GM12878 (cell line): ENCODE measurements at regions not wholly inside any gene's neighbourhood (a gene's known extent, or its start where the extent isn't known, plus 50 kb on each side); places are given as distances from the start of the nearest gene placed in this dataset.

Experiments
- ATAC-seq: fragments of 200-7000 bp; cut with Tn5 transposase; 3 replicates; pipeline ENCODE4 v1.9.1; 2020; ENCODE audit warnings: mild to moderate bottlenecking, moderate library complexity
- BruUV-seq: library from RNA; stranded (reverse); fragments of 400-500 nt; replicated peaks from 2 replicates; lab custom pipeline; 2021; lab: Mats Ljungman, UMichigan
- CTCF ChIA-PET: fragments of 300-600 bp; sonication (Branson Sonifier 250); formaldehyde crosslinking; extraction: SDS; loops from one replicate; lab custom pipeline; 2021; ENCODE audit warnings: inconsistent platforms; lab: Yijun Ruan, JAX
- POLR2A ChIA-PET: fragments of 350-600 bp; formaldehyde crosslinking; extraction: SDS; loops from one replicate; lab custom pipeline; 2021; ENCODE audit warnings: inconsistent platforms; lab: Charles Lee
- RAD21 ChIA-PET: fragments of 300-600 bp; sonication (Branson Sonifier 250); formaldehyde crosslinking; loops from one replicate; lab custom pipeline; 2023; ENCODE audit warnings: antibody characterized with exemption; ENCODE audit not compliant: unreplicated experiment; lab: Charles Lee
- SMC1A ChIA-PET: fragments of 300-600 bp; sonication (Branson Sonifier 250); formaldehyde crosslinking; loops from one replicate; lab custom pipeline; 2023; ENCODE audit not compliant: unreplicated experiment, uncharacterized antibody; lab: Charles Lee
- DNase-seq: peaks from one replicate; pipeline ENCODE4 v3.0.0-alpha.2; 2011; ENCODE audit warnings: low read depth, low spot score
- FAIRE-seq: peaks from 3 replicates; lab custom pipeline; 2011; peaks lifted over from hg19 to GRCh38; lab: Jason Lieb, UNC
- H2AFZ ChIP-seq: 2 replicates; pipeline ENCODE4 v1.6.0; 2011; ENCODE audit warnings: low read depth, low read length, control low read depth; ENCODE audit not compliant: control insufficient read depth
- H3K27ac ChIP-seq: 2 replicates; pipeline ENCODE4 v1.5.1; 2011; ENCODE audit warnings: control low read depth; ENCODE audit not compliant: control insufficient read depth, insufficient read depth
- H3K27me3 ChIP-seq, 2 experiments: replicated peaks in 1 of 2; 2 replicates each; pipeline versions ENCODE4 v1.6.0 to v1.6.1; 2011; ENCODE audit warnings: low read length in 1 of 2; ENCODE audit not compliant: control insufficient read depth in 2 of 2, insufficient read depth in 2 of 2
- H3K36me3 ChIP-seq, 2 experiments: 2 replicates each; pipeline ENCODE4 v1.5.1; 2011; ENCODE audit warnings: low read length in 1 of 2; ENCODE audit not compliant: control insufficient read depth in 2 of 2, insufficient read depth in 2 of 2
- H3K4me1 ChIP-seq: 2 replicates; pipeline ENCODE4 v1.6.1; 2011; ENCODE audit warnings: mild to moderate bottlenecking, low read length, moderate library complexity, mixed read lengths; ENCODE audit not compliant: control insufficient read depth, insufficient read depth
- H3K4me2 ChIP-seq: 2 replicates; pipeline ENCODE4 v1.6.0; 2011; ENCODE audit warnings: control low read depth; ENCODE audit not compliant: control insufficient read depth, insufficient read depth
- H3K4me3 ChIP-seq: fragments of 200-600 bp; sonication (generic); 2 replicates; pipeline ENCODE4 v1.5.1; 2016
- H3K79me2 ChIP-seq: 2 replicates; pipeline ENCODE4 v1.6.0; 2011; ENCODE audit warnings: low read length; ENCODE audit not compliant: control insufficient read depth, insufficient read depth
- H3K9ac ChIP-seq: 2 replicates; pipeline ENCODE4 v1.8.0; 2011; ENCODE audit warnings: low read length, control low read depth, mixed read lengths; ENCODE audit not compliant: control insufficient read depth, insufficient read depth
- H3K9me3 ChIP-seq: replicated peaks from 3 replicates; pipeline ENCODE4 v1.5.1; 2011; ENCODE audit warnings: mild to moderate bottlenecking, low read length; ENCODE audit not compliant: control insufficient read depth, insufficient read depth
- H4K20me1 ChIP-seq: 2 replicates; pipeline ENCODE4 v1.6.0; 2011; ENCODE audit not compliant: control insufficient read depth, insufficient read depth
- CBX5 ChIP-seq: sonication (generic); IDR thresholded peaks from 2 replicates; pipeline ENCODE4 v1.6.1; 2016; ENCODE audit warnings: low read depth, moderate library complexity, mild to moderate bottlenecking, inconsistent platforms
- HCFC1 ChIP-seq: fragments of 150-350 bp; IDR thresholded peaks from 2 replicates; pipeline ENCODE4 v1.6.1; 2014; ENCODE audit warnings: low read length
- HDAC2 ChIP-seq: fragments of 200-600 bp; sonication (generic); IDR thresholded peaks from 2 replicates; pipeline ENCODE4 v1.6.1; 2017
- HDAC6 ChIP-seq: fragments of 200-600 bp; sonication (generic); IDR thresholded peaks from one replicate; pipeline ENCODE4 v1.8.0; 2017; ENCODE audit warnings: antibody characterized with exemption; ENCODE audit not compliant: unreplicated experiment
- JUND ChIP-seq: IDR thresholded peaks from 2 replicates; pipeline ENCODE4 v1.6.1; 2012; ENCODE audit warnings: low read depth, mild to moderate bottlenecking, low read length, improper control_type of control experiment, moderate library complexity
- LARP7 ChIP-seq: fragments of 450-650 bp; IDR thresholded peaks from 2 replicates; pipeline ENCODE4 v1.6.1; 2017; ENCODE audit warnings: mild to moderate bottlenecking
- MTA2 ChIP-seq: fragments of 450-650 bp; IDR thresholded peaks from 2 replicates; pipeline ENCODE4 v1.6.1; 2016; ENCODE audit warnings: low read depth, mild to moderate bottlenecking, moderate library complexity
- MXI1 ChIP-seq: fragments of 150-350 bp; IDR thresholded peaks from 2 replicates; pipeline ENCODE4 v1.6.1; 2011; ENCODE audit warnings: low read depth, mild to moderate bottlenecking, inconsistent platforms, low read length, improper control_type of control experiment
- NFYB ChIP-seq: IDR thresholded peaks from 2 replicates; pipeline ENCODE4 v1.6.1; 2011; ENCODE audit warnings: low read depth, mild to moderate bottlenecking, low read length, improper control_type of control experiment, moderate library complexity; ENCODE audit not compliant: insufficient read depth
- PAX5 ChIP-seq: IDR thresholded peaks from 2 replicates; pipeline ENCODE4 v1.6.1; 2011; ENCODE audit warnings: low read depth, low read length, borderline replicate concordance
- POLR2AphosphoS2 ChIP-seq: IDR thresholded peaks from 2 replicates; pipeline ENCODE4 v1.6.1; 2011; ENCODE audit warnings: low read depth, mild to moderate bottlenecking, low read length, improper control_type of control experiment, moderate library complexity
- SREBF2 ChIP-seq: IDR thresholded peaks from 2 replicates; pipeline ENCODE4 v1.6.1; 2012; ENCODE audit warnings: mild to moderate bottlenecking, low read length
- ZNF217 ChIP-seq: fragments of 450-650 bp; IDR thresholded peaks from 2 replicates; pipeline ENCODE4 v1.6.1; 2017; ENCODE audit warnings: antibody characterized with exemption, mild to moderate bottlenecking
- ZNF622 ChIP-seq: fragments of 450-650 bp; IDR thresholded peaks from 2 replicates; pipeline ENCODE4 v1.6.1; 2017; ENCODE audit warnings: mild to moderate bottlenecking, inconsistent platforms
- WGBS: methylation state at CpG from one replicate; pipeline ENCODE4 v1.1.6; 2016; ENCODE audit warnings: low lambda C conversion rate; ENCODE audit not compliant: insufficient replicate concordance, insufficient coverage; ENCODE audit errors: missing lambda C conversion rate; 5-methylcytosine and 5-hydroxymethylcytosine counted together
- in situ Hi-C: fragments of 300-500 bp; cut with MboI; formaldehyde crosslinking; loops from 9 replicates; pipeline ENCODE4 v1.14.3; 2018; ENCODE audit warnings: mixed read lengths
- intact Hi-C: fragments of 100-400 bp; cut with micrococcal nuclease; formaldehyde crosslinking; loops from one replicate; pipeline ENCODE4 v1.14.2; 2022; ENCODE audit not compliant: unreplicated experiment
- TF ChIP-seq, protein P1 (sequence below): IDR thresholded peaks from 2 replicates; pipeline ENCODE4 v1.6.1; 2011; ENCODE audit warnings: borderline replicate concordance, low read depth, mild to moderate bottlenecking, moderate library complexity, low read length; ENCODE audit not compliant: insufficient read depth, poor library complexity, severe bottlenecking
- TF ChIP-seq, protein P2 (sequence below): IDR thresholded peaks from 2 replicates; pipeline ENCODE4 v1.6.1; 2011; ENCODE audit warnings: borderline replicate concordance, low read depth, mild to moderate bottlenecking, moderate library complexity, mixed read lengths, low read length; ENCODE audit not compliant: insufficient read depth; ENCODE audit errors: extremely low read length
- TF ChIP-seq, protein P3 (sequence below): IDR thresholded peaks from 2 replicates; pipeline ENCODE4 v1.6.1; 2012; ENCODE audit warnings: mild to moderate bottlenecking, low read depth, low read length

DNA sequence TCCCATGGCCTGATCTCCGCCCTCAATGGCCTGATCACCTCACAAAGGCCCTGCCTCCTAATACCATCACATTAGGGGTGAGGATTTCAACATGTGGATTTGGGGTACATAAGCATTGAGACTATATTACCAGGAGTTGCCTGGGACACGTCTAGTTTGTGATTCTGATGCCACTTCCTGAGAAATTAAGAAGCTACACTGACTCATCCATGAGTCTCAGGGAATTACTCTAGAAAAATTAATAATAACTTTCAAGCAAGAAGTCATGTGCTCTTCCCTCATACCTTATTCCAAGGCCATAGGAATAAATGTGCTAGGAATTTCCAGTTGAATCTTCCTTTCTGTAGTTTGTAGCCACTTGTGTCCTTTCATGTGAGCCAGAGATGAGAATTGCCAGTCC lies 519.3 kb upstream of the MKI67 start (continued):
- TF ChIP-seq, protein P1, sequence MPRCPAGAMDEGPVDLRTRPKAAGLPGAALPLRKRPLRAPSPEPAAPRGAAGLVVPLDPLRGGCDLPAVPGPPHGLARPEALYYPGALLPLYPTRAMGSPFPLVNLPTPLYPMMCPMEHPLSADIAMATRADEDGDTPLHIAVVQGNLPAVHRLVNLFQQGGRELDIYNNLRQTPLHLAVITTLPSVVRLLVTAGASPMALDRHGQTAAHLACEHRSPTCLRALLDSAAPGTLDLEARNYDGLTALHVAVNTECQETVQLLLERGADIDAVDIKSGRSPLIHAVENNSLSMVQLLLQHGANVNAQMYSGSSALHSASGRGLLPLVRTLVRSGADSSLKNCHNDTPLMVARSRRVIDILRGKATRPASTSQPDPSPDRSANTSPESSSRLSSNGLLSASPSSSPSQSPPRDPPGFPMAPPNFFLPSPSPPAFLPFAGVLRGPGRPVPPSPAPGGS, result no peak
- TF ChIP-seq ZNF622, result no peak
- TF ChIP-seq, protein P2, sequence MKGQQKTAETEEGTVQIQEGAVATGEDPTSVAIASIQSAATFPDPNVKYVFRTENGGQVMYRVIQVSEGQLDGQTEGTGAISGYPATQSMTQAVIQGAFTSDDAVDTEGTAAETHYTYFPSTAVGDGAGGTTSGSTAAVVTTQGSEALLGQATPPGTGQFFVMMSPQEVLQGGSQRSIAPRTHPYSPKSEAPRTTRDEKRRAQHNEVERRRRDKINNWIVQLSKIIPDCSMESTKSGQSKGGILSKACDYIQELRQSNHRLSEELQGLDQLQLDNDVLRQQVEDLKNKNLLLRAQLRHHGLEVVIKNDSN, result no peak
- TF ChIP-seq HCFC1, result no peak
- TF ChIP-seq HDAC6, result no peak
- no peak for TF ChIP-seq MTA2
- TF ChIP-seq, all 136 proteins: peak for 0

DNA sequence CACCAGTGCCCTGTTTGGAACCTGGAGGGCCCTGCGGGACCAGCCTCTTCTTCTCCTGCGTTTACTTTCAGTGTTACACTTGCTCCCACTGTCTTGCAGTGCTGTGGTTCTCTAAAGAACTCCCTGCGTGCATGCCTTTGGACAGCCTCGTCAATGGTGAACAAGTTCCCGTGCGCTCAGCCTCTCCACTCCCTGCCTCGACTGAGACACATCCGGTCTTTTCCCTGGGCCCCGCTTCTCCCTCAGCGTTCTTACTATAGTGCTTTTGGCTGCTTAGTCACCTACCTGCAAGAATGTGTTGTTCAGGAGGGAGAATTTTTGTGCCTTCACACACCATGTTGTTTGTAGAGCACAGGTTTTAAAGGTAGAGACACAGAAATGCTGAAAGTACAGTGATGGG lies 520.7 kb upstream of the MKI67 start:
- intact Hi-C loops, result no loop called here
- no peaks in the 10 kb centered on the region for H3K4me1 ChIP-seq
- ChIA-PET RAD21 (no interaction called here), POLR2A (no interaction called here), SMC1A (no interaction called here), CTCF (no interaction called here)
- H3K36me3 ChIP-seq, result no peaks in the 10 kb centered on the region
- FAIRE-seq (no peak), ATAC-seq (no peak), DNase-seq (no peak)
- no peaks in the 10 kb centered on the region for H4K20me1 ChIP-seq
- H3K4me3 ChIP-seq, result no peak overlapping the region
- H3K9ac ChIP-seq, result no peak overlapping the region
- no peak overlapping the region for H3K27ac ChIP-seq
- no peak overlapping the region for H3K4me2 ChIP-seq
- BruUV-seq, result no TSS peak
- H3K9me3 ChIP-seq, result no peaks in the 10 kb centered on the region
- H3K27me3 ChIP-seq, result no peaks in the 10 kb centered on the region
- H3K79me2 ChIP-seq, result no peaks in the 10 kb centered on the region
- 36% methylated on average over 10 of the region's 10 CpGs for WGBS
- H2AFZ ChIP-seq, result no peak overlapping the region
- in situ Hi-C loops, result no loop called here
- no peak for TF ChIP-seq ZNF217
- no peak for TF ChIP-seq SREBF2
- TF ChIP-seq HDAC2, result no peak
- no peak for TF ChIP-seq CBX5
- no peak for TF ChIP-seq PAX5
- no peak for TF ChIP-seq NFYB
- no peak for TF ChIP-seq MXI1
- TF ChIP-seq, protein P3, sequence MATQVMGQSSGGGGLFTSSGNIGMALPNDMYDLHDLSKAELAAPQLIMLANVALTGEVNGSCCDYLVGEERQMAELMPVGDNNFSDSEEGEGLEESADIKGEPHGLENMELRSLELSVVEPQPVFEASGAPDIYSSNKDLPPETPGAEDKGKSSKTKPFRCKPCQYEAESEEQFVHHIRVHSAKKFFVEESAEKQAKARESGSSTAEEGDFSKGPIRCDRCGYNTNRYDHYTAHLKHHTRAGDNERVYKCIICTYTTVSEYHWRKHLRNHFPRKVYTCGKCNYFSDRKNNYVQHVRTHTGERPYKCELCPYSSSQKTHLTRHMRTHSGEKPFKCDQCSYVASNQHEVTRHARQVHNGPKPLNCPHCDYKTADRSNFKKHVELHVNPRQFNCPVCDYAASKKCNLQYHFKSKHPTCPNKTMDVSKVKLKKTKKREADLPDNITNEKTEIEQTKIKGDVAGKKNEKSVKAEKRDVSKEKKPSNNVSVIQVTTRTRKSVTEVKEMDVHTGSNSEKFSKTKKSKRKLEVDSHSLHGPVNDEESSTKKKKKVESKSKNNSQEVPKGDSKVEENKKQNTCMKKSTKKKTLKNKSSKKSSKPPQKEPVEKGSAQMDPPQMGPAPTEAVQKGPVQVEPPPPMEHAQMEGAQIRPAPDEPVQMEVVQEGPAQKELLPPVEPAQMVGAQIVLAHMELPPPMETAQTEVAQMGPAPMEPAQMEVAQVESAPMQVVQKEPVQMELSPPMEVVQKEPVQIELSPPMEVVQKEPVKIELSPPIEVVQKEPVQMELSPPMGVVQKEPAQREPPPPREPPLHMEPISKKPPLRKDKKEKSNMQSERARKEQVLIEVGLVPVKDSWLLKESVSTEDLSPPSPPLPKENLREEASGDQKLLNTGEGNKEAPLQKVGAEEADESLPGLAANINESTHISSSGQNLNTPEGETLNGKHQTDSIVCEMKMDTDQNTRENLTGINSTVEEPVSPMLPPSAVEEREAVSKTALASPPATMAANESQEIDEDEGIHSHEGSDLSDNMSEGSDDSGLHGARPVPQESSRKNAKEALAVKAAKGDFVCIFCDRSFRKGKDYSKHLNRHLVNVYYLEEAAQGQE, result no peak
- no peak for TF ChIP-seq POLR2AphosphoS2
- TF ChIP-seq LARP7, result no peak
- no peak for TF ChIP-seq JUND
